MM.1S (cell line): ENCODE measurements at regions not wholly inside any gene's neighbourhood (a gene's known extent, or its start where the extent isn't known, plus 50 kb on each side); places are given as distances from the start of the nearest gene placed in this dataset.

ENCODE experiments used
- CTCF ChIP-seq: fragments of 300-600 bp; sonication (generic); IDR thresholded peaks from 2 replicates; pipeline ENCODE4 v1.5.1; 2016; ENCODE audit warnings: antibody characterized with exemption, low read length, mixed read lengths
- EZH2 ChIP-seq: fragments of 300-600 bp; sonication (generic); optimal IDR thresholded peaks from 2 replicates; pipeline ENCODE3; 2017; ENCODE audit warnings: low read depth, mild to moderate bottlenecking, antibody characterized with exemption, low read length, mixed read lengths
- EZH2phosphoT487 ChIP-seq: fragments of 300-600 bp; sonication (generic); IDR thresholded peaks from 2 replicates; pipeline ENCODE4 v1.6.1; 2018; ENCODE audit warnings: antibody characterized with exemption, low read length

- no peak for TF ChIP-seq CTCF
- TF ChIP-seq EZH2: no peak
- no peak for TF ChIP-seq EZH2phosphoT487
These were observed 104.6 kb upstream of the CDYL start for GRCh38 chr6:4671587-4672115.
